GM12892 (cell line): ENCODE measurements at regions not wholly inside any gene's neighbourhood (a gene's known extent, or its start where the extent isn't known, plus 50 kb on each side); places are given as distances from the start of the nearest gene placed in this dataset.

Experiments used
- POLR2A ChIP-seq: IDR thresholded peaks from 2 replicates; pipeline ENCODE4 v1.6.1; 2011; ENCODE audit warnings: low read depth, low read length, control low read depth
- POLR2AphosphoS5 ChIP-seq: IDR thresholded peaks from 2 replicates; pipeline ENCODE4 v1.6.1; 2011; ENCODE audit warnings: low read depth, low read length, control low read depth

DNA sequence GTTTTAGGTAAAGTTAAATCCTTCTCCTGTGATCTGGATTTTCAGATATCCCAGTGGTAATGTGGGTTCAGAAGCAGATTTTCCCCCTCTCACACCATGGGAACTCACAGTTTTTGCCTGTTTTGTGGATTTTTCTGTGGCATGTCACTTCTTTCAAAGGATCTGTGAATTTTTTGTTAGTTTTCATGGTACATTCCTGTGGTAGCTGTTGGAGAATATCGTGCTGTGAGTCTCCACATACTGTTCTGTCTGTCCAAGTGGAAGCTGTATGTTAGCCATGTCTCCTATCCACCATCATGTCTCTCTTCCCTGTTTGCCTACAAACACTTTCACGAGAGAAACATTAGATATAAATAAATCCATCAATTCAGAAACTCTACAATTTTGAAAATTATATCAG, 378.7 kb upstream of the ADGRB3 start:
- TF ChIP-seq POLR2A (no peak), POLR2AphosphoS5 (no peak)
